H9 (cell line): ENCODE measurements at regions not wholly inside any gene's neighbourhood (a gene's known extent, or its start where the extent isn't known, plus 50 kb on each side); places are given as distances from the start of the nearest gene placed in this dataset.

Experiments used
- DNase-seq: peaks from one replicate; pipeline ENCODE4 v3.0.0-alpha.2; 2017
- H2AFZ ChIP-seq: one replicate; pipeline ENCODE4 v1.6.1; 2013; ENCODE audit warnings: mild to moderate bottlenecking, low read length, control low read depth, moderate library complexity
- H2AK5ac ChIP-seq: 2 replicates; pipeline ENCODE4 v1.6.1; 2013; ENCODE audit warnings: low read length, control low read depth, mixed read lengths; ENCODE audit not compliant: insufficient read length
- H2BK120ac ChIP-seq: one replicate; pipeline ENCODE4 v1.6.1; 2013; ENCODE audit warnings: low read depth, mild to moderate bottlenecking, low read length, control low read depth, inconsistent platforms; ENCODE audit not compliant: poor library complexity, severe bottlenecking
- H2BK12ac ChIP-seq: 2 replicates; pipeline ENCODE4 v1.6.1; 2013; ENCODE audit warnings: low read length, control low read depth, mixed read lengths, low read depth; ENCODE audit not compliant: insufficient read length
- H2BK15ac ChIP-seq: 2 replicates; pipeline ENCODE4 v1.6.1; 2013; ENCODE audit warnings: low read depth, low read length, control low read depth
- H2BK20ac ChIP-seq: one replicate; pipeline ENCODE4 v1.6.1; 2013; ENCODE audit warnings: low read depth, mild to moderate bottlenecking, low read length, control low read depth, inconsistent platforms; ENCODE audit not compliant: poor library complexity, severe bottlenecking
- H2BK5ac ChIP-seq: 2 replicates; pipeline ENCODE4 v1.6.1; 2013; ENCODE audit warnings: low read length, control low read depth, mixed read lengths; ENCODE audit not compliant: insufficient read length
- H3K14ac ChIP-seq: 2 replicates; pipeline ENCODE4 v1.6.1; 2013; ENCODE audit warnings: low read length, control low read depth; ENCODE audit not compliant: insufficient read depth
- H3K18ac ChIP-seq: 2 replicates; pipeline ENCODE4 v1.6.1; 2013; ENCODE audit warnings: low read depth, mild to moderate bottlenecking, mixed read lengths, low read length, control low read depth; ENCODE audit not compliant: insufficient read length
- H3K23ac ChIP-seq: 2 replicates; pipeline ENCODE4 v1.6.1; 2013; ENCODE audit warnings: low read length, control low read depth, mixed read lengths, low read depth; ENCODE audit not compliant: insufficient read length
- H3K23me2 ChIP-seq: 2 replicates; pipeline ENCODE4 v1.6.1; 2013; ENCODE audit warnings: low read depth, mild to moderate bottlenecking, mixed read lengths, low read length, control low read depth; ENCODE audit not compliant: insufficient read length, poor library complexity, severe bottlenecking
- H3K27ac ChIP-seq: 2 replicates; pipeline ENCODE4 v1.5.1; 2013; ENCODE audit warnings: low read length, control low read depth, mixed read lengths, low read depth; ENCODE audit not compliant: insufficient read length
- H3K27me3 ChIP-seq: 2 replicates; pipeline ENCODE4 v1.6.1; 2013; ENCODE audit warnings: low read length, control low read depth, inconsistent platforms; ENCODE audit not compliant: insufficient read depth
- H3K4ac ChIP-seq: 2 replicates; pipeline ENCODE4 v1.6.1; 2013; ENCODE audit warnings: low read depth, mild to moderate bottlenecking, control low read depth, inconsistent platforms, low read length, moderate library complexity
- H3K4me1 ChIP-seq: 2 replicates; pipeline ENCODE4 v1.6.1; 2013; ENCODE audit warnings: low read length, control low read depth, inconsistent platforms; ENCODE audit not compliant: insufficient read depth
- H3K4me2 ChIP-seq: 2 replicates; pipeline ENCODE4 v1.6.1; 2013; ENCODE audit warnings: low read length, control low read depth, mixed read lengths; ENCODE audit not compliant: insufficient read length, insufficient read depth
- H3K56ac ChIP-seq: 2 replicates; pipeline ENCODE4 v1.6.1; 2013; ENCODE audit warnings: low read depth, mild to moderate bottlenecking, mixed read lengths, low read length, control low read depth; ENCODE audit not compliant: insufficient read length
- H3K79me1 ChIP-seq: 2 replicates; pipeline ENCODE4 v1.6.1; 2013; ENCODE audit warnings: low read depth, mild to moderate bottlenecking, moderate library complexity, low read length, control low read depth, inconsistent platforms; ENCODE audit not compliant: insufficient read depth, poor library complexity, severe bottlenecking
- H3K79me2 ChIP-seq: 2 replicates; pipeline ENCODE4 v1.6.1; 2013; ENCODE audit warnings: low read length, control low read depth, inconsistent platforms; ENCODE audit not compliant: insufficient read depth
- H3K9ac ChIP-seq: 2 replicates; pipeline ENCODE4 v1.6.1; 2013; ENCODE audit warnings: low read length, control low read depth, mixed read lengths; ENCODE audit not compliant: insufficient read length; ENCODE audit errors: extremely low read depth
- H3K9me3 ChIP-seq: one replicate; pipeline ENCODE4 v1.6.1; 2013; ENCODE audit warnings: low read depth, low read length, inconsistent platforms; ENCODE audit not compliant: control insufficient read depth
- H3T11ph ChIP-seq: one replicate; pipeline ENCODE4 v1.6.1; 2013; ENCODE audit warnings: mild to moderate bottlenecking, low read length, control low read depth, inconsistent platforms
- H4K20me1 ChIP-seq: one replicate; pipeline ENCODE4 v1.6.1; 2013; ENCODE audit not compliant: control insufficient read depth, insufficient read length, insufficient read depth
- H4K5ac ChIP-seq: 2 replicates; pipeline ENCODE4 v1.6.1; 2013; ENCODE audit warnings: low read depth, mild to moderate bottlenecking, mixed read lengths, low read length, control low read depth; ENCODE audit not compliant: insufficient read length
- H4K8ac ChIP-seq: replicated peaks from 2 replicates; pipeline ENCODE4 v1.6.1; 2013; ENCODE audit warnings: low read length, control low read depth, mixed read lengths, low read depth; ENCODE audit not compliant: insufficient read length
- H4K91ac ChIP-seq: 2 replicates; pipeline ENCODE4 v1.6.1; 2013; ENCODE audit warnings: low read depth, mild to moderate bottlenecking, moderate library complexity, mixed read lengths, low read length, control low read depth; ENCODE audit not compliant: insufficient read length
- H3K27ac Mint-ChIP-seq, 3 experiments: 2 replicates in 2 of 3; 3 replicates in 1 of 3; pipeline ENCODE4 v1.8.0; 2020 to 2021; ENCODE audit warnings: mixed read lengths in 3 of 3, mild to moderate bottlenecking in 1 of 3, moderate library complexity in 1 of 3
- H3K27me3 Mint-ChIP-seq: 2 replicates; pipeline ENCODE4 v1.8.0; 2021; ENCODE audit warnings: low read depth, mild to moderate bottlenecking, moderate library complexity, mixed read lengths
- H3K36me3 Mint-ChIP-seq, 3 experiments: 2 replicates in 2 of 3; 3 replicates in 1 of 3; pipeline ENCODE4 v1.8.0; 2020 to 2021; ENCODE audit warnings: low read depth in 3 of 3, mixed read lengths in 3 of 3; ENCODE audit not compliant: insufficient read depth in 1 of 3
- H3K4me1 Mint-ChIP-seq, 2 experiments: 2 replicates each; pipeline ENCODE4 v1.8.0; 2020; ENCODE audit warnings: mixed read lengths in 2 of 2
- H3K4me3 Mint-ChIP-seq, 2 experiments: 2 replicates in 1 of 2; 3 replicates in 1 of 2; pipeline ENCODE4 v1.8.0; 2020 to 2021; ENCODE audit warnings: mild to moderate bottlenecking in 2 of 2, mixed read lengths in 2 of 2, moderate library complexity in 1 of 2
- H3K9me3 Mint-ChIP-seq, 2 experiments: 2 replicates in 1 of 2; 3 replicates in 1 of 2; pipeline ENCODE4 v1.8.0; 2020; ENCODE audit warnings: mild to moderate bottlenecking in 2 of 2, mixed read lengths in 2 of 2, moderate library complexity in 1 of 2
- CTCF ChIP-seq: fragments of 200-600 bp; sonication (generic); conservative IDR thresholded peaks from 3 replicates; pipeline ENCODE4 v1.8.0; 2021; ENCODE audit warnings: antibody characterized with exemption, mild to moderate bottlenecking
- WGBS: extraction: QIAGEN DNeasy Blood & Tissue Kit; methylation state at CpG from one replicate; pipeline ENCODE4 v1.1.7; 2013; ENCODE audit warnings: missing lambda C conversion rate, low lambda C conversion rate, mixed read lengths; ENCODE audit not compliant: insufficient read length; ENCODE audit errors: extremely low coverage; 5-methylcytosine and 5-hydroxymethylcytosine counted together

GRCh38 chr4:10811991-10812390, 127.4 kb upstream of the CLNK start:
- TF ChIP-seq CTCF: no peak
- H4K5ac ChIP-seq: no peak overlapping the region
- no peak overlapping the region for H2BK20ac ChIP-seq
- no peak overlapping the region for H3K4ac ChIP-seq
- no CpG with 5 or more reads among the region's 4 CpGs for WGBS
- no peaks in the 10 kb centered on the region for H4K20me1 ChIP-seq
- no peak overlapping the region for H3K23ac ChIP-seq
- no peak overlapping the region for H3K9ac ChIP-seq
- no peak overlapping the region for H2BK120ac ChIP-seq
- no peak overlapping the region for H3K18ac ChIP-seq
- H4K8ac ChIP-seq: no peak overlapping the region
- H3T11ph ChIP-seq: no peak overlapping the region
- Mint-ChIP-seq H3K4me3 (no peak overlapping the region), H3K4me1 (peaks cover 0 to 10% of the 10 kb centered on the region in 2 experiments; a peak in 2 of 4 replicates), H3K27ac (no peak overlapping the region), H3K27me3 (no peaks in the 10 kb centered on the region), H3K36me3 (no peaks in the 10 kb centered on the region), H3K9me3 (0 out of 5 replicates have a peak, but pooled peaks cover 0 to 4% of the 10 kb centered on the region in 2 experiments)
- no peaks in the 10 kb centered on the region for H3K79me1 ChIP-seq
- no peaks in the 10 kb centered on the region for H3K9me3 ChIP-seq
- H3K14ac ChIP-seq: no peak overlapping the region
- H4K91ac ChIP-seq: no peak overlapping the region
- no peaks in the 10 kb centered on the region for H3K79me2 ChIP-seq
- no peak overlapping the region for H2BK12ac ChIP-seq
- H3K56ac ChIP-seq: no peak overlapping the region
- H3K27me3 ChIP-seq: no peaks in the 10 kb centered on the region
- DNase-seq: no peak
- no peak overlapping the region for H2BK5ac ChIP-seq
- no peak overlapping the region for H2BK15ac ChIP-seq
- H3K27ac ChIP-seq: no peak overlapping the region
- H3K23me2 ChIP-seq: no peaks in the 10 kb centered on the region
- no peaks in the 10 kb centered on the region for H3K4me1 ChIP-seq
- H3K4me2 ChIP-seq: no peak overlapping the region
- H2AK5ac ChIP-seq: no peak overlapping the region
- H2AFZ ChIP-seq: no peak overlapping the region
